Spleen (tissue), 11 donors: ENCODE measurements at regions not wholly inside any gene's neighbourhood (a gene's known extent, or its start where the extent isn't known, plus 50 kb on each side); places are given as distances from the start of the nearest gene placed in this dataset.

ENCODE experiments used
- DNase-seq: peaks from one replicate; pipeline ENCODE4 v3.0.0-alpha.2; 2020
- H3K27ac ChIP-seq, 8 donors: fragments of 200-600 bp; sonication (generic) in 7 of 8; 1 replicate in 4 of 8; 2 replicates in 4 of 8; pipeline versions ENCODE4 v1.5.0 to v1.8.0; 2016 to 2021; ENCODE audit warnings: inconsistent platforms in 4 of 8, mild to moderate bottlenecking in 4 of 8, moderate library complexity in 1 of 8
- H3K27me3 ChIP-seq, 7 donors: fragments of 200-600 bp; sonication (generic) in 6 of 7; replicated peaks in 1 of 7; 1 replicate in 4 of 7; 2 replicates in 3 of 7; pipeline versions ENCODE4 v1.5.0 to v1.8.0; 2016 to 2021; ENCODE audit warnings: inconsistent platforms in 3 of 7, mild to moderate bottlenecking in 1 of 7
- H3K36me3 ChIP-seq, 6 donors: fragments of 200-600 bp; sonication (generic) in 5 of 6; 1 replicate in 4 of 6; 2 replicates in 2 of 6; pipeline versions ENCODE4 v1.5.0 to v1.8.0; 2016 to 2021; ENCODE audit warnings: inconsistent platforms in 2 of 6
- H3K4me1 ChIP-seq, 6 donors: fragments of 200-600 bp; sonication (generic) in 5 of 6; 1 replicate in 3 of 6; 2 replicates in 3 of 6; pipeline versions ENCODE4 v1.5.0 to v1.8.0; 2016 to 2021; ENCODE audit warnings: inconsistent platforms in 3 of 6
- H3K4me3 ChIP-seq, 8 donors: fragments of 200-600 bp; sonication (generic) in 7 of 8; 1 replicate in 4 of 8; 2 replicates in 4 of 8; pipeline versions ENCODE4 v1.5.0 to v1.8.0; 2016 to 2021; ENCODE audit warnings: inconsistent platforms in 4 of 8, mild to moderate bottlenecking in 4 of 8, moderate library complexity in 2 of 8
- H3K9me3 ChIP-seq, 8 donors: fragments of 200-600 bp; sonication (generic) in 7 of 8; 1 replicate in 4 of 8; 2 replicates in 4 of 8; pipeline versions ENCODE4 v1.5.0 to v1.8.0; 2016 to 2021; ENCODE audit warnings: inconsistent platforms in 4 of 8
- CTCF ChIP-seq, 11 experiments: fragments of 200-600 bp in 7 of 11; fragments of 450-650 bp in 4 of 11; sonication (generic) in 4 of 11; IDR thresholded peaks in 8 of 11; conservative IDR thresholded peaks in 3 of 11; 1 replicate in 7 of 11; 2 replicates in 4 of 11; pipeline versions ENCODE4 v1.4.0 to v1.8.0; 2016 to 2021; ENCODE audit warnings: antibody characterized with exemption in 11 of 11, inconsistent platforms in 4 of 11, mild to moderate bottlenecking in 1 of 11
- POLR2A ChIP-seq, 3 donors: fragments of 450-650 bp; IDR thresholded peaks; one replicate each; pipeline ENCODE4 v1.5.1; 2017; ENCODE audit warnings: antibody characterized with exemption in 3 of 3, mild to moderate bottlenecking in 1 of 3
- POLR2AphosphoS5 ChIP-seq, 3 donors: sonication (generic); formaldehyde crosslinking; IDR thresholded peaks; one replicate each; pipeline ENCODE4 v1.5.1; 2017; ENCODE audit warnings: antibody characterized with exemption in 3 of 3
- WGBS, 5 donors: extraction: QIAGEN DNeasy Blood & Tissue Kit in 3 of 5; methylation state at CpG; one replicate each; pipeline versions ENCODE4 v1.1.5 to v1.1.7; 2013 to 2018; 5-methylcytosine and 5-hydroxymethylcytosine counted together
- intact Hi-C: fragments of 100-400 bp; cut with DNase I; formaldehyde crosslinking; loops from one replicate; pipeline ENCODE4 v1.15.0; 2023; ENCODE audit warnings: low total_unique reads
- donor health status: healthy with polysubstance abuse.
- donor health status: DM: no; HTN: no; CAD: no; lungs with moderate emphysema.
- donor health status: DM: no; HTN: no; CAD: no.
- donor health status: Bipolar disorder and iron deficiency.
- donor health status: healthy.
- donor health status: DM: no; HTN: no; CAD: no.
- donor health status: DM: yes; HTN: yes; CAD: no.

- no peaks in the 10 kb centered on the region for H3K4me1 ChIP-seq
- no peak overlapping the region for H3K27ac ChIP-seq
- intact Hi-C loops = no loop called here
- no peak overlapping the region for H3K4me3 ChIP-seq
- no peaks in the 10 kb centered on the region for H3K36me3 ChIP-seq
- no peaks in the 10 kb centered on the region for H3K27me3 ChIP-seq
- H3K9me3 ChIP-seq = no peaks in the 10 kb centered on the region
- no peak for TF ChIP-seq POLR2A (IDR thresholded peaks at IDR 0.05)
- TF ChIP-seq CTCF (IDR thresholded peaks at IDR 0.05 in 8 of 11, conservative IDR thresholded peaks at IDR 0.05 in 3 of 11) = no peak
- TF ChIP-seq POLR2AphosphoS5 (IDR thresholded peaks at IDR 0.05) = no peak
- no peak for DNase-seq
- WGBS, 5 donors = 69 to 98% (median 94%) methylated on average over 2 of the region's 2 CpGs
Observed at GRCh38 chr3:99186016-99186415, 284.5 kb upstream of the DCBLD2 start.

GRCh38 chr3:99176169-99176964, 274.9 kb upstream of the DCBLD2 start:
- Histone ChIP-seq H3K36me3 (no peaks in the 10 kb centered on the region), H3K4me1 (no peaks in the 10 kb centered on the region), H3K27ac (no peak overlapping the region), H3K27me3 (no peaks in the 10 kb centered on the region), H3K4me3 (no peak overlapping the region), H3K9me3 (no peaks in the 10 kb centered on the region)
- DNase-seq = no peak
- intact Hi-C loops = no loop called here
- 69 to 84% (median 76%) methylated on average over 4 of the region's 4 CpGs for WGBS, 5 donors
- TF ChIP-seq POLR2AphosphoS5 (IDR thresholded peaks at IDR 0.05) = no peak
- TF ChIP-seq CTCF (IDR thresholded peaks at IDR 0.05 in 8 of 11, conservative IDR thresholded peaks at IDR 0.05 in 3 of 11) = no peak
- no peak for TF ChIP-seq POLR2A (IDR thresholded peaks at IDR 0.05)

- Histone ChIP-seq H3K27ac (no peak overlapping the region), H3K36me3 (no peaks in the 10 kb centered on the region), H3K4me3 (no peak overlapping the region), H3K27me3 (no peaks in the 10 kb centered on the region), H3K4me1 (no peaks in the 10 kb centered on the region), H3K9me3 (no peaks in the 10 kb centered on the region)
- intact Hi-C loops = no loop called here
- no peak for DNase-seq
- WGBS, 5 donors = 24 to 35% (median 32%) methylated on average over 4 of the region's 4 CpGs
- TF ChIP-seq POLR2AphosphoS5 (IDR thresholded peaks at IDR 0.05) (no peak), POLR2A (IDR thresholded peaks at IDR 0.05) (no peak), CTCF (IDR thresholded peaks at IDR 0.05 in 8 of 11, conservative IDR thresholded peaks at IDR 0.05 in 3 of 11) (no peak)
Observed at GRCh38 chr3:99175276-99175812, 273.8 kb upstream of the DCBLD2 start.
